B cell (primary cell): ENCODE measurements at regions not wholly inside any gene's neighbourhood (a gene's known extent, or its start where the extent isn't known, plus 50 kb on each side); places are given as distances from the start of the nearest gene placed in this dataset.

Experiments
- ATAC-seq: fragments of 200-7000 bp; cut with Tn5 transposase; one replicate; pipeline ENCODE4 v1.10.0; 2021; ENCODE audit warnings: low read depth, mild to moderate bottlenecking, moderate number of reproducible peaks, moderate library complexity
- CTCF ChIA-PET: fragments of 350-600 bp; sonication (Branson Sonifier 250); formaldehyde crosslinking; loops from one replicate; lab custom pipeline; 2021; ENCODE audit warnings: antibody characterized with exemption, inconsistent platforms; lab: Charles Lee
- POLR2A ChIA-PET: fragments of 350-600 bp; sonication (Branson Sonifier 250); formaldehyde crosslinking; loops from one replicate; lab custom pipeline; 2021; ENCODE audit warnings: antibody characterized with exemption; lab: Charles Lee
- DNase-seq: peaks from one replicate; pipeline ENCODE4 v3.0.0; 2013
- H2AFZ ChIP-seq: 2 replicates; pipeline ENCODE4 v1.6.1; 2012; ENCODE audit warnings: mild to moderate bottlenecking, low read depth, low read length; ENCODE audit not compliant: insufficient read depth, poor library complexity, severe bottlenecking
- H3K27ac ChIP-seq, 2 donors: 1 replicate in 1 of 2; 2 replicates in 1 of 2; pipeline ENCODE4 v1.5.1; 2012 to 2013; ENCODE audit warnings: low read length in 2 of 2, mild to moderate bottlenecking in 2 of 2, moderate library complexity in 1 of 2
- H3K27me3 ChIP-seq, 4 experiments: fragments of 200-600 bp in 1 of 4; sonication (generic) in 1 of 4; replicated peaks in 1 of 4; 1 replicate in 2 of 4; 2 replicates in 2 of 4; pipeline versions ENCODE4 v1.6.1 to v1.7.0; 2013 to 2016; ENCODE audit warnings: low read length in 3 of 4, mild to moderate bottlenecking in 2 of 4, mixed read lengths in 1 of 4, moderate library complexity in 1 of 4; ENCODE audit not compliant: insufficient read depth in 4 of 4, control insufficient read depth in 3 of 4; ENCODE audit errors: control extremely low read depth in 1 of 4
- H3K36me3 ChIP-seq, 2 experiments: replicated peaks in 1 of 2; 1 replicate in 1 of 2; 2 replicates in 1 of 2; pipeline versions ENCODE4 v1.6.1 to v1.7.1; 2013; ENCODE audit warnings: low read length in 1 of 2; ENCODE audit not compliant: insufficient read depth in 2 of 2, control insufficient read depth in 1 of 2; ENCODE audit errors: control extremely low read depth in 1 of 2, extremely low read depth in 1 of 2
- H3K4me1 ChIP-seq, 2 donors: fragments of 200-600 bp in 1 of 2; sonication (generic) in 1 of 2; 1 replicate in 1 of 2; 2 replicates in 1 of 2; pipeline versions ENCODE4 v1.5.1 to v1.6.1; 2013 to 2017; ENCODE audit warnings: low read length in 2 of 2; ENCODE audit not compliant: control insufficient read depth in 2 of 2, insufficient read depth in 2 of 2
- H3K4me2 ChIP-seq: replicated peaks from 2 replicates; pipeline ENCODE3; 2012; ENCODE audit warnings: mild to moderate bottlenecking, low read depth, low read length; ENCODE audit not compliant: poor library complexity, severe bottlenecking
- H3K4me3 ChIP-seq, 5 experiments: fragments of 200-600 bp in 1 of 5; sonication (generic) in 1 of 5; 1 replicate in 3 of 5; 2 replicates in 2 of 5; pipeline versions ENCODE4 v1.5.1 to v1.7.0; 2011 to 2016; ENCODE audit warnings: low read length in 4 of 5, mild to moderate bottlenecking in 4 of 5, low read depth in 2 of 5, control low read depth in 1 of 5, moderate library complexity in 1 of 5; ENCODE audit not compliant: insufficient read depth in 1 of 5; ENCODE audit errors: control extremely low read depth in 1 of 5, extremely low read depth in 1 of 5
- H3K79me2 ChIP-seq: fragments of 200-600 bp; sonication (generic); one replicate; pipeline ENCODE4 v1.6.0; 2016; ENCODE audit warnings: low read length; ENCODE audit not compliant: control insufficient read depth, insufficient read depth
- H3K9ac ChIP-seq: fragments of 200-600 bp; sonication (generic); 2 replicates; pipeline ENCODE4 v1.6.1; 2017; ENCODE audit warnings: mild to moderate bottlenecking, low read length, moderate library complexity
- H3K9me3 ChIP-seq, 3 donors: one replicate each; pipeline versions ENCODE4 v1.6.1 to v1.7.1; 2013; ENCODE audit warnings: low read length in 2 of 3; ENCODE audit not compliant: control insufficient read depth in 2 of 3, insufficient read depth in 1 of 3; ENCODE audit errors: control extremely low read depth in 1 of 3
- H4K20me1 ChIP-seq: 2 replicates; pipeline ENCODE4 v1.6.0; 2012; ENCODE audit warnings: mild to moderate bottlenecking, low read length; ENCODE audit not compliant: insufficient read depth, control insufficient read depth, poor library complexity, severe bottlenecking
- H3K27ac Mint-ChIP-seq: one replicate; pipeline ENCODE4 v1.8.0; 2021; ENCODE audit warnings: mixed read lengths
- H3K27me3 Mint-ChIP-seq: one replicate; pipeline ENCODE4 v1.8.0; 2021; ENCODE audit warnings: mixed read lengths
- H3K4me1 Mint-ChIP-seq: one replicate; pipeline ENCODE4 v1.8.0; 2021; ENCODE audit warnings: mixed read lengths
- H3K4me3 Mint-ChIP-seq: one replicate; pipeline ENCODE4 v1.8.0; 2021; ENCODE audit warnings: mixed read lengths
- H3K9me3 Mint-ChIP-seq: one replicate; pipeline ENCODE4 v1.8.0; 2022; ENCODE audit warnings: mixed read lengths; ENCODE audit not compliant: insufficient read depth
- CTCF ChIP-seq: fragments of 200-600 bp; IDR thresholded peaks from one replicate; pipeline ENCODE4 v1.8.0; 2022; ENCODE audit warnings: antibody characterized with exemption, mild to moderate bottlenecking
- EZH2 ChIP-seq: IDR thresholded peaks from 2 replicates; pipeline ENCODE4 v1.6.1; 2012; ENCODE audit warnings: borderline replicate concordance, low read depth, mild to moderate bottlenecking, moderate library complexity, low read length; ENCODE audit not compliant: insufficient read depth, poor library complexity, severe bottlenecking
- WGBS: methylation state at CpG from one replicate; pipeline ENCODE4 v1.1.5; 2013; ENCODE audit warnings: missing lambda C conversion rate; ENCODE audit not compliant: insufficient coverage; 5-methylcytosine and 5-hydroxymethylcytosine counted together
- intact Hi-C: fragments of 100-400 bp; cut with micrococcal nuclease; formaldehyde crosslinking; loops from one replicate; pipeline ENCODE4 v1.10.0; 2022

GRCh38 chr15:70562906-70563305 lies 200.5 kb downstream of the UACA start:
- Histone ChIP-seq H3K27me3 (peaks cover 0 to 54% (median 9%) of the 10 kb centered on the region in 4 experiments), H3K4me1 (peaks cover 13% of the 10 kb centered on the region in 2 donors), H3K27ac (no peak overlapping the region), H3K9ac (no peak overlapping the region), H3K4me3 (no peak overlapping the region), H3K4me2 (no peak overlapping the region), H3K9me3 (peaks cover 0 to 4% (median 0%) of the 10 kb centered on the region in 3 donors), H2AFZ (no peak overlapping the region), H3K79me2 (no peaks in the 10 kb centered on the region), H3K36me3 (no peaks in the 10 kb centered on the region), H4K20me1 (no peaks in the 10 kb centered on the region)
- no peaks in the 10 kb centered on the region for H3K9me3 Mint-ChIP-seq
- no peaks in the 10 kb centered on the region for H3K4me1 Mint-ChIP-seq
- no CpG with 5 or more reads among the region's 2 CpGs for WGBS
- intact Hi-C loops, result no loop called here
- CTCF ChIA-PET, result interaction anchor here (0.7 kb wide), 1 partner anchor 668 kb away, joined by 5 read pairs; no protein-coding TSS in a partner anchor
- TF ChIP-seq CTCF, result no peak
- TF ChIP-seq EZH2, result no peak
- no peak for ATAC-seq
- POLR2A ChIA-PET, result interaction anchor here (1.1 kb wide), 1 partner anchor 10 kb away, joined by 3 read pairs; no protein-coding TSS in a partner anchor
- H3K27ac Mint-ChIP-seq, result no peak overlapping the region
- H3K27me3 Mint-ChIP-seq, result peaks cover 40% of the 10 kb centered on the region
- DNase-seq, result no peak
- no peak overlapping the region for H3K4me3 Mint-ChIP-seq

GRCh38 chr15:70561885-70562284 lies 201.5 kb downstream of the UACA start:
- no peaks in the 10 kb centered on the region for H3K79me2 ChIP-seq
- no peaks in the 10 kb centered on the region for H3K36me3 ChIP-seq
- peaks cover 13% of the 10 kb centered on the region in 2 donors for H3K4me1 ChIP-seq
- TF ChIP-seq CTCF, result no peak
- no peaks in the 10 kb centered on the region for H4K20me1 ChIP-seq
- H3K4me3 ChIP-seq, result no peak overlapping the region
- Mint-ChIP-seq H3K4me3 (no peak overlapping the region), H3K4me1 (no peaks in the 10 kb centered on the region), H3K27me3 (peaks cover 40% of the 10 kb centered on the region), H3K9me3 (no peaks in the 10 kb centered on the region), H3K27ac (no peak overlapping the region)
- POLR2A ChIA-PET, result no interaction called here
- WGBS, result 93% methylated on average over 7 of the region's 7 CpGs
- ATAC-seq (no peak), DNase-seq (no peak)
- peaks cover 0 to 52% (median 8%) of the 10 kb centered on the region in 4 experiments for H3K27me3 ChIP-seq
- no peak overlapping the region for H2AFZ ChIP-seq
- no peak overlapping the region for H3K27ac ChIP-seq
- intact Hi-C loops, result no loop called here
- H3K9me3 ChIP-seq, result peaks cover 0 to 4% (median 0%) of the 10 kb centered on the region in 3 donors
- H3K4me2 ChIP-seq, result no peak overlapping the region
- CTCF ChIA-PET, result no interaction called here
- no peak overlapping the region for H3K9ac ChIP-seq
